ENCODE measurements at regions not wholly inside any gene's neighbourhood (a gene's known extent, or its start where the extent isn't known, plus 50 kb on each side); places are given as distances from the start of the nearest gene placed in this dataset.

- TF ChIP-seq CTCF (IDR thresholded peaks at IDR 0.05) (no peak), POLR2A (IDR thresholded peaks at IDR 0.05) (no peak)
Measured at GRCh38 chr2:136247204-136247950, 129.4 kb upstream of the CXCR4 start.

Data from right lobe of liver (tissue), 4 donors.